DND-41 (cell line): ENCODE measurements at regions not wholly inside any gene's neighbourhood (a gene's known extent, or its start where the extent isn't known, plus 50 kb on each side); places are given as distances from the start of the nearest gene placed in this dataset.

ENCODE experiments used
- ATAC-seq: fragments of 200-7000 bp; cut with Tn5 transposase; 3 replicates; pipeline ENCODE4 v1.9.1; 2021; ENCODE audit warnings: low read depth; ENCODE audit not compliant: insufficient read depth
- DNase-seq: peaks from one replicate; pipeline ENCODE4 v3.0.0-alpha.2; 2020
- H2AFZ ChIP-seq: 2 replicates; pipeline ENCODE4 v1.6.0; 2012; ENCODE audit warnings: low read depth, low read length
- H3K27ac ChIP-seq: 2 replicates; pipeline ENCODE4 v1.5.1; 2012; ENCODE audit warnings: low read length, inconsistent platforms
- H3K27me3 ChIP-seq: fragments of 200-600 bp; sonication (generic); 2 replicates; pipeline ENCODE4 v1.6.0; 2012; ENCODE audit warnings: low read length, mild to moderate bottlenecking, inconsistent platforms; ENCODE audit not compliant: insufficient read depth, poor library complexity
- H3K36me3 ChIP-seq: 2 replicates; pipeline ENCODE4 v1.5.1; 2012; ENCODE audit warnings: low read length, inconsistent platforms; ENCODE audit not compliant: insufficient read depth
- H3K4me1 ChIP-seq: 2 replicates; pipeline ENCODE4 v1.5.1; 2012; ENCODE audit warnings: mild to moderate bottlenecking, low read length; ENCODE audit not compliant: insufficient read depth
- H3K4me2 ChIP-seq: 2 replicates; pipeline ENCODE4 v1.6.0; 2012; ENCODE audit warnings: mild to moderate bottlenecking, moderate library complexity, low read length, inconsistent platforms; ENCODE audit not compliant: insufficient read depth
- H3K4me3 ChIP-seq, 2 experiments: fragments of 200-600 bp in 1 of 2; shearing (Covaris generic) in 1 of 2; 2 replicates each; pipeline ENCODE4 v1.5.1; 2012 to 2016; ENCODE audit warnings: inconsistent platforms in 2 of 2, low read length in 2 of 2, mild to moderate bottlenecking in 2 of 2, low read depth in 1 of 2, moderate library complexity in 1 of 2
- H3K79me2 ChIP-seq: 2 replicates; pipeline ENCODE4 v1.6.0; 2012; ENCODE audit warnings: low read length, inconsistent platforms; ENCODE audit not compliant: insufficient read depth
- H3K9ac ChIP-seq: 2 replicates; pipeline ENCODE4 v1.6.0; 2012; ENCODE audit warnings: low read depth, mild to moderate bottlenecking, inconsistent platforms, low read length, moderate library complexity
- H3K9me3 ChIP-seq: 2 replicates; pipeline ENCODE4 v1.5.1; 2012; ENCODE audit warnings: low read length, moderate library complexity, mild to moderate bottlenecking, inconsistent platforms; ENCODE audit not compliant: insufficient read depth, severe bottlenecking
- H4K20me1 ChIP-seq: 2 replicates; pipeline ENCODE4 v1.6.0; 2012; ENCODE audit warnings: low read length; ENCODE audit not compliant: insufficient read depth
- EZH2 ChIP-seq: IDR thresholded peaks from 3 replicates; pipeline ENCODE4 v1.6.1; 2012; ENCODE audit warnings: borderline replicate concordance, low read depth, mild to moderate bottlenecking, moderate library complexity, low read length, inconsistent platforms; ENCODE audit not compliant: severe bottlenecking
- TF ChIP-seq, protein P1 (sequence below): IDR thresholded peaks from 2 replicates; pipeline ENCODE4 v1.5.1; 2012; ENCODE audit warnings: borderline replicate concordance, low read length, moderate library complexity, mild to moderate bottlenecking; ENCODE audit not compliant: poor library complexity, severe bottlenecking; ENCODE audit errors: extremely low read depth

GRCh38 chr6:91695221-91695620 is 1108.3 kb upstream of the MAP3K7 start:
- no peak for ATAC-seq
- H4K20me1 ChIP-seq: no peaks in the 10 kb centered on the region
- H3K4me3 ChIP-seq: no peak overlapping the region
- no peaks in the 10 kb centered on the region for H3K9me3 ChIP-seq
- no peaks in the 10 kb centered on the region for H3K27me3 ChIP-seq
- H3K9ac ChIP-seq: no peak overlapping the region
- DNase-seq: no peak
- H2AFZ ChIP-seq: no peak overlapping the region
- H3K4me2 ChIP-seq: no peak overlapping the region
- no peaks in the 10 kb centered on the region for H3K79me2 ChIP-seq
- no peak overlapping the region for H3K27ac ChIP-seq
- no peaks in the 10 kb centered on the region for H3K4me1 ChIP-seq
- TF ChIP-seq, protein P1, sequence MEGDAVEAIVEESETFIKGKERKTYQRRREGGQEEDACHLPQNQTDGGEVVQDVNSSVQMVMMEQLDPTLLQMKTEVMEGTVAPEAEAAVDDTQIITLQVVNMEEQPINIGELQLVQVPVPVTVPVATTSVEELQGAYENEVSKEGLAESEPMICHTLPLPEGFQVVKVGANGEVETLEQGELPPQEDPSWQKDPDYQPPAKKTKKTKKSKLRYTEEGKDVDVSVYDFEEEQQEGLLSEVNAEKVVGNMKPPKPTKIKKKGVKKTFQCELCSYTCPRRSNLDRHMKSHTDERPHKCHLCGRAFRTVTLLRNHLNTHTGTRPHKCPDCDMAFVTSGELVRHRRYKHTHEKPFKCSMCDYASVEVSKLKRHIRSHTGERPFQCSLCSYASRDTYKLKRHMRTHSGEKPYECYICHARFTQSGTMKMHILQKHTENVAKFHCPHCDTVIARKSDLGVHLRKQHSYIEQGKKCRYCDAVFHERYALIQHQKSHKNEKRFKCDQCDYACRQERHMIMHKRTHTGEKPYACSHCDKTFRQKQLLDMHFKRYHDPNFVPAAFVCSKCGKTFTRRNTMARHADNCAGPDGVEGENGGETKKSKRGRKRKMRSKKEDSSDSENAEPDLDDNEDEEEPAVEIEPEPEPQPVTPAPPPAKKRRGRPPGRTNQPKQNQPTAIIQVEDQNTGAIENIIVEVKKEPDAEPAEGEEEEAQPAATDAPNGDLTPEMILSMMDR: no peak
- TF ChIP-seq EZH2: no peak
- H3K36me3 ChIP-seq: no peaks in the 10 kb centered on the region

- DNase-seq (no peak), ATAC-seq (no peak)
- Histone ChIP-seq H2AFZ (no peak overlapping the region), H3K4me2 (no peak overlapping the region), H3K9ac (no peak overlapping the region), H3K4me3 (no peak overlapping the region), H3K27me3 (no peaks in the 10 kb centered on the region), H3K9me3 (no peaks in the 10 kb centered on the region), H3K27ac (no peak overlapping the region), H3K4me1 (no peaks in the 10 kb centered on the region), H3K36me3 (no peaks in the 10 kb centered on the region), H3K79me2 (no peaks in the 10 kb centered on the region), H4K20me1 (no peaks in the 10 kb centered on the region)
- TF ChIP-seq EZH2: no peak
- TF ChIP-seq, protein P1: no peak
Measured at GRCh38 chr6:91694016-91694654, 1107.3 kb upstream of the MAP3K7 start.

GRCh38 chr6:91691449-91691848 is 1104.6 kb upstream of the MAP3K7 start:
- no peaks in the 10 kb centered on the region for H3K27me3 ChIP-seq
- no peak overlapping the region for H3K27ac ChIP-seq
- no peak for DNase-seq

More at GRCh38 chr6:91691449-91691848, 1104.6 kb upstream of the MAP3K7 start:
- ATAC-seq: no peak
- no peak overlapping the region for H3K9ac ChIP-seq
- H4K20me1 ChIP-seq: no peaks in the 10 kb centered on the region
- no peaks in the 10 kb centered on the region for H3K79me2 ChIP-seq
- no peak overlapping the region for H3K4me3 ChIP-seq
- no peaks in the 10 kb centered on the region for H3K36me3 ChIP-seq
- no peaks in the 10 kb centered on the region for H3K9me3 ChIP-seq
- H2AFZ ChIP-seq: no peak overlapping the region
- H3K4me1 ChIP-seq: no peaks in the 10 kb centered on the region
- no peak for TF ChIP-seq EZH2
- TF ChIP-seq, protein P1: no peak
- no peak overlapping the region for H3K4me2 ChIP-seq
